GM12872 (cell line): ENCODE measurements at regions not wholly inside any gene's neighbourhood (a gene's known extent, or its start where the extent isn't known, plus 50 kb on each side); places are given as distances from the start of the nearest gene placed in this dataset.

ENCODE experiments used
- CTCF ChIP-seq: IDR thresholded peaks from 3 replicates; pipeline ENCODE4 v1.5.1; 2011; ENCODE audit warnings: low read depth, mild to moderate bottlenecking, low read length, moderate library complexity; ENCODE audit not compliant: insufficient read depth

GRCh38 chr14:84535484-84535883, 994.5 kb upstream of the FLRT2 start:
- no peak for TF ChIP-seq CTCF

- TF ChIP-seq CTCF, result no peak
Observed at GRCh38 chr14:84535976-84536375, 994.0 kb upstream of the FLRT2 start.

GRCh38 chr14:84541018-84541417, 988.9 kb upstream of the FLRT2 start:
- TF ChIP-seq CTCF, result no peak

- no peak for TF ChIP-seq CTCF
Observed at GRCh38 chr14:84543859-84544258, 986.1 kb upstream of the FLRT2 start.

- no peak for TF ChIP-seq CTCF
Observed at GRCh38 chr14:84544486-84545131, 985.3 kb upstream of the FLRT2 start.

GRCh38 chr14:84546236-84546635, 983.7 kb upstream of the FLRT2 start:
- TF ChIP-seq CTCF, result no peak

GRCh38 chr14:84554136-84554535, 975.8 kb upstream of the FLRT2 start:
- no peak for TF ChIP-seq CTCF
